SH-SY5Y (cell line): ENCODE measurements at regions not wholly inside any gene's neighbourhood (a gene's known extent, or its start where the extent isn't known, plus 50 kb on each side); places are given as distances from the start of the nearest gene placed in this dataset.

ENCODE experiments used
- GATA2 ChIP-seq: IDR thresholded peaks from 2 replicates; pipeline ENCODE4 v1.6.1; 2011; ENCODE audit warnings: mild to moderate bottlenecking, low read depth, low read length
- GATA3 ChIP-seq: IDR thresholded peaks from 2 replicates; pipeline ENCODE4 v1.6.1; 2011; ENCODE audit warnings: low read depth, mild to moderate bottlenecking, low read length, moderate library complexity

DNA sequence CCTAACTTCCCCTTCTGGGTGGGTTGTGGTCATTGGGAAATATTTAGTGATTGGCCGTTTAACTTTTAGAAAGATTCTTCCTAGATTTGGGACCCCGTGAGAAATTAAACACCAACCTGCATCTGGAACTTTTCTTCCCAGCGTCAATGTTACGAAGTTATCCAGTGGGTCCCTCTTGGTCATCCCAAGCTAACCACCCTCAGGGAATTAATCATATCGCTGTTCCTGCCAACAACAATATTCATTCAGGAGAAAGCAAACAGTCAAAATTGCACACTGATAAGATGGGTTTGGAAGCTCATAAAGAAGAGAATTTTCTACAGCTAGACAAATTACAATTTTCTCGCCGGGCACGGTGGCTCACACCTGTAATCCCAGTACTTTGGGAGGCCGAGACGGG is 121.2 kb upstream of the STX18 start:
- no peak for TF ChIP-seq GATA2
- no peak for TF ChIP-seq GATA3
